ENCODE measurements at regions not wholly inside any gene's neighbourhood (a gene's known extent, or its start where the extent isn't known, plus 50 kb on each side); places are given as distances from the start of the nearest gene placed in this dataset.

GRCh38 chr5:74143721-74144330, 496.7 kb downstream of the ENC1 start:
- TF ChIP-seq SP1 (IDR thresholded peaks at IDR 0.05; ENCODE audit: low read depth) (no peak), MAX (IDR thresholded peaks at IDR 0.05) (no peak), CTCF (IDR thresholded peaks at IDR 0.05 in 2 of 3, conservative IDR thresholded peaks at IDR 0.05 in 1 of 3; ENCODE audit: borderline replicate concordance in 1 of 3, insufficient read depth in 1 of 3, low read depth in 2 of 3, low read length in 2 of 3) (no peak), CEBPB (IDR thresholded peaks at IDR 0.05; ENCODE audit: low read depth) (no peak), EZH2 (IDR thresholded peaks at IDR 0.05) (no peak), SIN3A (IDR thresholded peaks at IDR 0.05; ENCODE audit: low read depth) (no peak), POLR2AphosphoS5 (IDR thresholded peaks at IDR 0.05; ENCODE audit: low read depth, low read length) (no peak), EZH2phosphoT487 (IDR thresholded peaks at IDR 0.05; ENCODE audit: borderline replicate concordance) (no peak), POLR2A (IDR thresholded peaks at IDR 0.05; ENCODE audit: borderline replicate concordance, extremely low read depth, insufficient read depth, insufficient read length) (no peak), REST (IDR thresholded peaks at IDR 0.05; ENCODE audit: low read depth) (no peak), CBX3 (IDR thresholded peaks at IDR 0.05; ENCODE audit: low read depth) (no peak), ZBTB33 (IDR thresholded peaks at IDR 0.05; ENCODE audit: extremely low read depth, insufficient replicate concordance, low read length) (no peak)
